AG10803 (cell line): ENCODE measurements at regions not wholly inside any gene's neighbourhood (a gene's known extent, or its start where the extent isn't known, plus 50 kb on each side); places are given as distances from the start of the nearest gene placed in this dataset.

ENCODE experiments used
- DNase-seq: peaks from one replicate; pipeline ENCODE4 v3.0.0; 2010; ENCODE audit warnings: low read depth
- H3K4me3 ChIP-seq: 2 replicates; pipeline ENCODE4 v1.5.1; 2011; ENCODE audit warnings: mild to moderate bottlenecking, low read length, control low read depth
- CTCF ChIP-seq: conservative IDR thresholded peaks from 2 replicates; pipeline ENCODE4 v1.5.1; 2011; ENCODE audit warnings: mild to moderate bottlenecking, low read length, control low read depth, inconsistent platforms

- no peak for DNase-seq
- no peak for TF ChIP-seq CTCF
- H3K4me3 ChIP-seq = no peak overlapping the region
Observed at GRCh38 chr3:132781922-132782321, 59.7 kb upstream of the NPHP3 start.

GRCh38 chr3:132777171-132777570 lies 55.0 kb upstream of the NPHP3 start:
- H3K4me3 ChIP-seq = no peak overlapping the region
- DNase-seq = no peak
- no peak for TF ChIP-seq CTCF

GRCh38 chr3:132773071-132773619 lies 50.9 kb upstream of the NPHP3 start:
- DNase-seq = no peak
- H3K4me3 ChIP-seq = no peak overlapping the region
- TF ChIP-seq CTCF = no peak

- no peak for DNase-seq
- H3K4me3 ChIP-seq = no peak overlapping the region
- TF ChIP-seq CTCF = no peak
Observed at GRCh38 chr3:132772252-132772651, 50.0 kb upstream of the NPHP3 start.
